Panc1 (cell line): ENCODE measurements at regions not wholly inside any gene's neighbourhood (a gene's known extent, or its start where the extent isn't known, plus 50 kb on each side); places are given as distances from the start of the nearest gene placed in this dataset.

ENCODE experiments used
- POLR2AphosphoS5 ChIP-seq: IDR thresholded peaks from 2 replicates; pipeline ENCODE4 v1.6.1; 2012; ENCODE audit warnings: mild to moderate bottlenecking, low read depth, low read length, moderate library complexity
- SIN3A ChIP-seq: IDR thresholded peaks from 2 replicates; pipeline ENCODE4 v1.6.1; 2012; ENCODE audit warnings: low read depth, mild to moderate bottlenecking, low read length, moderate library complexity, borderline replicate concordance; ENCODE audit not compliant: insufficient read depth
- TCF7L2 ChIP-seq: IDR thresholded peaks from 2 replicates; pipeline ENCODE4 v1.6.1; 2011; ENCODE audit warnings: mild to moderate bottlenecking, low read depth, low read length, inconsistent platforms
- TF ChIP-seq, protein P1 (sequence below): fragments of 450-650 bp; IDR thresholded peaks from 2 replicates; pipeline ENCODE4 v1.5.1; 2017; ENCODE audit warnings: mild to moderate bottlenecking

DNA sequence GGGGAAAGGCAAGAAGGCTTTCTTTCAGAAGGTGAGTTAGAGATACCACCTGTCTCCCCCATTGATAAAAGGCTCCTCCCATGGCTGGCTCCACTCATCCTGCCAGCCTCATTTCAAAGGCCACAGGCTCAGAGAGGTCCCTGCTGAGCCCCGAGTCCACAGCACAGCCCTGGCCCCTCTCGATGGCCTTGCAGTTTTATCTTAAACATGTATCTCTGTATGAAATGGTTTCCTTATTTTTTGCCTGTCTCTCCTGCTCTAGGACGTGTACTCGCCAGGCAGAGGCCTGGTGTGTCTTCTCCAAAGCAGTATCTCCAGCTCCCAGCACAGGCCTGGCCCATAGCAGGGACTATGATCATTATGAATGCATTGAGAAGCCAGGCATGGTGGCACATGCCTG lies 160.5 kb upstream of the NSMCE3 start:
- TF ChIP-seq, protein P1, sequence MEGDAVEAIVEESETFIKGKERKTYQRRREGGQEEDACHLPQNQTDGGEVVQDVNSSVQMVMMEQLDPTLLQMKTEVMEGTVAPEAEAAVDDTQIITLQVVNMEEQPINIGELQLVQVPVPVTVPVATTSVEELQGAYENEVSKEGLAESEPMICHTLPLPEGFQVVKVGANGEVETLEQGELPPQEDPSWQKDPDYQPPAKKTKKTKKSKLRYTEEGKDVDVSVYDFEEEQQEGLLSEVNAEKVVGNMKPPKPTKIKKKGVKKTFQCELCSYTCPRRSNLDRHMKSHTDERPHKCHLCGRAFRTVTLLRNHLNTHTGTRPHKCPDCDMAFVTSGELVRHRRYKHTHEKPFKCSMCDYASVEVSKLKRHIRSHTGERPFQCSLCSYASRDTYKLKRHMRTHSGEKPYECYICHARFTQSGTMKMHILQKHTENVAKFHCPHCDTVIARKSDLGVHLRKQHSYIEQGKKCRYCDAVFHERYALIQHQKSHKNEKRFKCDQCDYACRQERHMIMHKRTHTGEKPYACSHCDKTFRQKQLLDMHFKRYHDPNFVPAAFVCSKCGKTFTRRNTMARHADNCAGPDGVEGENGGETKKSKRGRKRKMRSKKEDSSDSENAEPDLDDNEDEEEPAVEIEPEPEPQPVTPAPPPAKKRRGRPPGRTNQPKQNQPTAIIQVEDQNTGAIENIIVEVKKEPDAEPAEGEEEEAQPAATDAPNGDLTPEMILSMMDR = no peak
- no peak for TF ChIP-seq SIN3A
- TF ChIP-seq POLR2AphosphoS5 = no peak
- no peak for TF ChIP-seq TCF7L2
